Right cardiac atrium (tissue), 5 donors: ENCODE measurements at regions not wholly inside any gene's neighbourhood (a gene's known extent, or its start where the extent isn't known, plus 50 kb on each side); places are given as distances from the start of the nearest gene placed in this dataset.
A peak's percentile ranks its signal among the peaks of the same experiment; 100 is the strongest.
"Not testable (repeated sequence)": the region's sequence is repeated elsewhere in the genome, so short reads cannot be mapped to it uniquely, and the experiment has no call there.

Experiments
- ATAC-seq, 2 donors: fragments of 200-7000 bp; cut with Tn5 transposase; one replicate each; pipeline versions ENCODE4 v1.8.0 to v1.9.1; 2020; ENCODE audit warnings: moderate library complexity in 2 of 2, mild to moderate bottlenecking in 1 of 2
- DNase-seq, 3 donors: peaks; one replicate each; pipeline ENCODE4 v3.0.0-alpha.2; 2020
- H3K27ac ChIP-seq: one replicate; pipeline ENCODE4 v1.5.1; 2013; ENCODE audit warnings: mild to moderate bottlenecking, low read length, control low read depth, moderate library complexity
- H3K27me3 ChIP-seq: one replicate; pipeline ENCODE4 v1.6.1; 2013; ENCODE audit not compliant: control insufficient read depth, insufficient read depth
- H3K4me1 ChIP-seq: one replicate; pipeline ENCODE4 v1.6.1; 2013; ENCODE audit warnings: low read length; ENCODE audit not compliant: control insufficient read depth, insufficient read depth
- H3K4me3 ChIP-seq: one replicate; pipeline ENCODE4 v1.5.1; 2013; ENCODE audit warnings: low read length, control low read depth
- H3K9me3 ChIP-seq: one replicate; pipeline ENCODE4 v1.6.1; 2013; ENCODE audit warnings: low read length; ENCODE audit not compliant: control insufficient read depth
- WGBS: extraction: QIAGEN DNeasy Blood & Tissue Kit; methylation state at CpG from one replicate; pipeline ENCODE4 v1.1.7; 2013; 5-methylcytosine and 5-hydroxymethylcytosine counted together
- intact Hi-C, 4 donors: fragments of 100-400 bp; cut with DNase I; formaldehyde crosslinking; loops; one replicate each; pipeline versions ENCODE4 v1.11.0 to v1.14.0; 2022 to 2023
- donor health status: healthy with polysubstance abuse.
- donor health status: DM: no; HTN: yes; CAD: no.
- donor health status: DM: no; HTN: no; CAD: no.
- donor health status: DM: no; HTN: yes; CAD: no; lungs with severe emphysema.
- donor health status: DM: yes; HTN: yes; CAD: no.

- DNase-seq (no peak), ATAC-seq (no peak)
- Histone ChIP-seq H3K9me3 (no peaks in the 10 kb centered on the region), H3K27me3 (no peaks in the 10 kb centered on the region), H3K4me3 (no peak overlapping the region), H3K4me1 (no peaks in the 10 kb centered on the region), H3K27ac (no peak overlapping the region)
- intact Hi-C loops, result no loop called here
- WGBS, result 69% methylated on average over 4 of the region's 4 CpGs
These were observed 133.7 kb upstream of the ST8SIA4 start for GRCh38 chr5:101036778-101037177.

GRCh38 chr5:101035425-101035824, 132.3 kb upstream of the ST8SIA4 start:
- WGBS, result 98% methylated on average over 3 of the region's 3 CpGs
- no peak overlapping the region for H3K27ac ChIP-seq
- intact Hi-C loops, result no loop called here
- ATAC-seq, result no peak
- no peak overlapping the region for H3K4me3 ChIP-seq
- no peaks in the 10 kb centered on the region for H3K4me1 ChIP-seq
- H3K27me3 ChIP-seq, result no peaks in the 10 kb centered on the region
- H3K9me3 ChIP-seq, result no peaks in the 10 kb centered on the region
- DNase-seq, result no peak

- H3K4me3 ChIP-seq, result no peak overlapping the region
- DNase-seq (no peak), ATAC-seq (no peak)
- 59% methylated on average over 2 of the region's 2 CpGs for WGBS
- H3K27ac ChIP-seq, result no peak overlapping the region
- intact Hi-C loops, result no loop called here
- H3K9me3 ChIP-seq, result peaks cover 2% of the 10 kb centered on the region
- H3K27me3 ChIP-seq, result no peaks in the 10 kb centered on the region
- H3K4me1 ChIP-seq, result no peaks in the 10 kb centered on the region
These were observed 121.2 kb upstream of the ST8SIA4 start for GRCh38 chr5:101024299-101024698.

GRCh38 chr5:101018299-101018698, 115.2 kb upstream of the ST8SIA4 start:
- DNase-seq (no peak), ATAC-seq (no peak)
- H3K27me3 ChIP-seq, result no peaks in the 10 kb centered on the region
- intact Hi-C loops, result no loop called here
- no peaks in the 10 kb centered on the region for H3K4me1 ChIP-seq
- no peak overlapping the region for H3K27ac ChIP-seq
- H3K9me3 ChIP-seq, result no peaks in the 10 kb centered on the region
- H3K4me3 ChIP-seq, result no peak overlapping the region
- 64% methylated on average over 1 of the region's 1 CpG for WGBS

- no peaks in the 10 kb centered on the region for H3K9me3 ChIP-seq
- H3K27ac ChIP-seq, result no peak overlapping the region
- DNase-seq, result no peak
- 53% methylated on average over 2 of the region's 2 CpGs for WGBS
- no peak overlapping the region for H3K4me3 ChIP-seq
- intact Hi-C loops, result no loop called here
- ATAC-seq, result no peak
- H3K27me3 ChIP-seq, result no peaks in the 10 kb centered on the region
- H3K4me1 ChIP-seq, result no peaks in the 10 kb centered on the region
These were observed 109.8 kb upstream of the ST8SIA4 start for GRCh38 chr5:101012880-101013279.

GRCh38 chr5:101009758-101010519, 106.9 kb upstream of the ST8SIA4 start:
- 74% methylated on average over 9 of the region's 9 CpGs for WGBS
- no peak overlapping the region for H3K4me3 ChIP-seq

GRCh38 chr5:100992354-100992753, 89.3 kb upstream of the ST8SIA4 start:
- no peaks in the 10 kb centered on the region for H3K4me1 ChIP-seq
- ATAC-seq, result no peak
- 82% methylated on average over 1 of the region's 1 CpG for WGBS
- H3K27ac ChIP-seq, result no peak overlapping the region
- peak in 1 of 3 donors; percentile 28 for DNase-seq
- no peaks in the 10 kb centered on the region for H3K27me3 ChIP-seq
- H3K9me3 ChIP-seq, result peaks cover 3% of the 10 kb centered on the region
- intact Hi-C loops, result no loop called here
- H3K4me3 ChIP-seq, result no peak overlapping the region

More at GRCh38 chr5:101009758-101010519, 106.9 kb upstream of the ST8SIA4 start:
- ATAC-seq, result no peak
- no peak for DNase-seq
- intact Hi-C loops, result no loop called here
- no peaks in the 10 kb centered on the region for H3K27me3 ChIP-seq
- H3K27ac ChIP-seq, result no peak overlapping the region
- H3K9me3 ChIP-seq, result no peaks in the 10 kb centered on the region
- no peaks in the 10 kb centered on the region for H3K4me1 ChIP-seq

GRCh38 chr5:100983601-100984000, 80.5 kb upstream of the ST8SIA4 start:
- H3K27me3 ChIP-seq, H3K27ac ChIP-seq, ATAC-seq, intact Hi-C loops, H3K9me3 ChIP-seq, H3K4me3 ChIP-seq, DNase-seq, H3K4me1 ChIP-seq: not testable (repeated sequence)
- WGBS, result 33% methylated on average over 6 of the region's 6 CpGs

- DNase-seq (no peak), ATAC-seq (no peak)
- H3K27me3 ChIP-seq, result no peaks in the 10 kb centered on the region
- no peak overlapping the region for H3K4me3 ChIP-seq
- intact Hi-C loops, result no loop called here
- 77% methylated on average over 3 of the region's 3 CpGs for WGBS
- H3K27ac ChIP-seq, result no peak overlapping the region
- no peaks in the 10 kb centered on the region for H3K9me3 ChIP-seq
- H3K4me1 ChIP-seq, result no peaks in the 10 kb centered on the region
These were observed 71.0 kb upstream of the ST8SIA4 start for GRCh38 chr5:100974082-100974481.

- no peak overlapping the region for H3K4me3 ChIP-seq
- H3K4me1 ChIP-seq, result no peaks in the 10 kb centered on the region
- ATAC-seq (no peak), DNase-seq (no peak)
- H3K27me3 ChIP-seq, result no peaks in the 10 kb centered on the region
- H3K27ac ChIP-seq, result no peak overlapping the region
- 41% methylated on average over 5 of the region's 5 CpGs for WGBS
- intact Hi-C loops, result no loop called here
- no peaks in the 10 kb centered on the region for H3K9me3 ChIP-seq
These were observed 67.7 kb upstream of the ST8SIA4 start for GRCh38 chr5:100970646-100971255.

- DNase-seq (no peak), ATAC-seq (no peak)
- no peaks in the 10 kb centered on the region for H3K27me3 ChIP-seq
- H3K4me3 ChIP-seq, result no peak overlapping the region
- no peaks in the 10 kb centered on the region for H3K4me1 ChIP-seq
- H3K27ac ChIP-seq, result no peak overlapping the region
- H3K9me3 ChIP-seq, result no peaks in the 10 kb centered on the region
- intact Hi-C loops, result no loop called here
These were observed 62.2 kb upstream of the ST8SIA4 start for GRCh38 chr5:100965291-100965690.
